ENCODE measurements at regions not wholly inside any gene's neighbourhood (a gene's known extent, or its start where the extent isn't known, plus 50 kb on each side); places are given as distances from the start of the nearest gene placed in this dataset.

GRCh38 chr12:124434951-124435805 lies 132.2 kb downstream of the NCOR2 start:
- Histone ChIP-seq H3K9me2 (replicated peaks; ENCODE audit: insufficient read depth, low read length) (no peaks in the 10 kb centered on the region), H4K20me1 (ENCODE audit: low read depth, low read length) (no peaks in the 10 kb centered on the region), H3K9ac (ENCODE audit: low read length) (no peak overlapping the region), H2AFZ (ENCODE audit: low read depth, low read length, severe bottlenecking) (no peak overlapping the region), H3K4me2 (ENCODE audit: low read depth, low read length, poor library complexity, severe bottlenecking) (no peak overlapping the region), H3K9me3 (ENCODE audit: insufficient read depth, low read length) (no peaks in the 10 kb centered on the region), H3K79me2 (ENCODE audit: insufficient read depth, low read length) (no peaks in the 10 kb centered on the region), H3K36me3 (ENCODE audit: low read length) (no peaks in the 10 kb centered on the region), H3F3A (ENCODE audit: insufficient read depth) (no peaks in the 10 kb centered on the region), H3K27me3 (ENCODE audit: low read length) (no peaks in the 10 kb centered on the region), H3K27ac (ENCODE audit: low read depth, low read length) (no peak overlapping the region), H3K4me3 (ENCODE audit: insufficient read depth, low read length, poor library complexity, severe bottlenecking) (no peak overlapping the region)
- TF ChIP-seq CTCF (IDR thresholded peaks at IDR 0.05; ENCODE audit: insufficient read depth, low read length, poor library complexity, severe bottlenecking): no peak
- no peak for TF ChIP-seq EZH2phosphoT487 (conservative IDR thresholded peaks at IDR 0.05; ENCODE audit: low read length)

GRCh38 chr12:124434354-124434753 lies 133.1 kb downstream of the NCOR2 start:
- H3K27me3 ChIP-seq (ENCODE audit: low read length): no peaks in the 10 kb centered on the region
- H3K36me3 ChIP-seq (ENCODE audit: low read length): no peaks in the 10 kb centered on the region
- H3K9ac ChIP-seq (ENCODE audit: low read length): no peak overlapping the region
- H3K4me3 ChIP-seq (ENCODE audit: insufficient read depth, low read length, poor library complexity, severe bottlenecking): no peak overlapping the region
- H4K20me1 ChIP-seq (ENCODE audit: low read depth, low read length): no peaks in the 10 kb centered on the region
- H2AFZ ChIP-seq (ENCODE audit: low read depth, low read length, severe bottlenecking): no peak overlapping the region
- no peaks in the 10 kb centered on the region for H3F3A ChIP-seq (ENCODE audit: insufficient read depth)
- H3K27ac ChIP-seq (ENCODE audit: low read depth, low read length): no peak overlapping the region
- H3K9me3 ChIP-seq (ENCODE audit: insufficient read depth, low read length): no peaks in the 10 kb centered on the region
- no peak overlapping the region for H3K4me2 ChIP-seq (ENCODE audit: low read depth, low read length, poor library complexity, severe bottlenecking)
- no peaks in the 10 kb centered on the region for H3K79me2 ChIP-seq (ENCODE audit: insufficient read depth, low read length)
- H3K9me2 ChIP-seq (replicated peaks; ENCODE audit: insufficient read depth, low read length): no peaks in the 10 kb centered on the region
- TF ChIP-seq EZH2phosphoT487 (conservative IDR thresholded peaks at IDR 0.05; ENCODE audit: low read length) (no peak), CTCF (IDR thresholded peaks at IDR 0.05; ENCODE audit: insufficient read depth, low read length, poor library complexity, severe bottlenecking) (no peak)

GRCh38 chr12:124433879-124434278 lies 133.5 kb downstream of the NCOR2 start:
- Histone ChIP-seq H3K36me3 (ENCODE audit: low read length) (no peaks in the 10 kb centered on the region), H4K20me1 (ENCODE audit: low read depth, low read length) (no peaks in the 10 kb centered on the region)

More at GRCh38 chr12:124433879-124434278, 133.5 kb downstream of the NCOR2 start:
- Histone ChIP-seq H3K9me2 (replicated peaks; ENCODE audit: insufficient read depth, low read length) (no peaks in the 10 kb centered on the region), H3K27me3 (ENCODE audit: low read length) (no peaks in the 10 kb centered on the region), H3F3A (ENCODE audit: insufficient read depth) (no peaks in the 10 kb centered on the region), H2AFZ (ENCODE audit: low read depth, low read length, severe bottlenecking) (no peak overlapping the region), H3K4me3 (ENCODE audit: insufficient read depth, low read length, poor library complexity, severe bottlenecking) (no peak overlapping the region), H3K9ac (ENCODE audit: low read length) (no peak overlapping the region), H3K4me2 (ENCODE audit: low read depth, low read length, poor library complexity, severe bottlenecking) (no peak overlapping the region), H3K79me2 (ENCODE audit: insufficient read depth, low read length) (no peaks in the 10 kb centered on the region), H3K27ac (ENCODE audit: low read depth, low read length) (no peak overlapping the region), H3K9me3 (ENCODE audit: insufficient read depth, low read length) (no peaks in the 10 kb centered on the region)
- no peak for TF ChIP-seq EZH2phosphoT487 (conservative IDR thresholded peaks at IDR 0.05; ENCODE audit: low read length)
- TF ChIP-seq CTCF (IDR thresholded peaks at IDR 0.05; ENCODE audit: insufficient read depth, low read length, poor library complexity, severe bottlenecking): no peak

Data from SU-DHL-6 (cell line).